ENCODE measurements at regions not wholly inside any gene's neighbourhood (a gene's known extent, or its start where the extent isn't known, plus 50 kb on each side); places are given as distances from the start of the nearest gene placed in this dataset.
"Not testable (repeated sequence)": the region's sequence is repeated elsewhere in the genome, so short reads cannot be mapped to it uniquely, and the experiment has no call there.

DNA sequence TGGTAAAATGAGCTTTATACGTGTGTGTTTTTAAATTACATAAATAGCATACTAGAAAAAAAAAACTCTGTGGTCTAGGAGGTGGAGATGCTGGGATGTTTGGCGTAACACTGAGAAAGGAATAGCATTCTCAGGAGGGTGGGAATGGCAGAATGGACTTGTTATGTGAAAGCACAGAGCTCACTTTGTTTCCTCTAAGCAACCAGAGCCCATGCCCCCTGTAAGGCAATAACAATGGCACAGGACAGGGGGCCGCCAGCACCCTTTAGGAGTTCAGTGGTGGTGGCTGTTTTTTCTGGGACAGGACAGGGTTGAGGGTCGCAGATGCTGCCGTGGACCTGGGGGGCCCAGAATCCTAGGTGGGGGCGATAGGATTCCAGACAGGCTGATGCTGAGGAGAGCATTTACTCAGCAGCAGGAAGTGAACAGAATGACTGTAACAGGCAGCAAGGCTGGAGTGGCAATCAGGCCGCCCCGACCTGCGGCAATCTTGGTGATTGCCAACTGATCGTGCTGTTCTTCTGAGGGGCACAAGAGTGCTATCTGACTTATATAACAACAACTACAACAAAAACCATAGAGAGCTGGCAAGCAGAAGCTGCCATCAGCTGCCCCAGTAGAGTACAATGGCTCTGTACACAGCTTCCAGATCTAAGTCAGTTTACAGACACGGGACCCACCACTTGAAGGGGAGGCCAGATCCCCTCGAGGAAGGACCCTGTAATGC is 160.4 kb downstream of the UACA start:
- peaks cover 6% of the 10 kb centered on the region for H3K9me3 Mint-ChIP-seq
- H3K4me3 Mint-ChIP-seq = no peak overlapping the region
- no peaks in the 10 kb centered on the region for H3K4me1 Mint-ChIP-seq (ENCODE audit: low read depth)
- no peaks in the 10 kb centered on the region for H3K36me3 Mint-ChIP-seq (ENCODE audit: low read depth)
- no peak overlapping the region for H3K27ac Mint-ChIP-seq
- peaks cover 10% of the 10 kb centered on the region for H3K27me3 Mint-ChIP-seq (ENCODE audit: low read depth)

GRCh38 chr15:70602281-70602680 is 161.1 kb downstream of the UACA start:
- no peaks in the 10 kb centered on the region for H3K4me1 Mint-ChIP-seq (ENCODE audit: low read depth)
- H3K4me3 Mint-ChIP-seq = no peak overlapping the region
- no peaks in the 10 kb centered on the region for H3K36me3 Mint-ChIP-seq (ENCODE audit: low read depth)
- H3K27ac Mint-ChIP-seq = no peak overlapping the region
- peaks cover 5% of the 10 kb centered on the region for H3K27me3 Mint-ChIP-seq (ENCODE audit: low read depth)
- H3K9me3 Mint-ChIP-seq = peaks cover 6% of the 10 kb centered on the region

- Mint-ChIP-seq H3K4me1 (ENCODE audit: low read depth) (no peaks in the 10 kb centered on the region), H3K27me3 (ENCODE audit: low read depth) (peaks cover 23% of the 10 kb centered on the region), H3K27ac (no peak overlapping the region), H3K4me3 (no peak overlapping the region), H3K9me3 (peaks cover 32% of the 10 kb centered on the region), H3K36me3 (ENCODE audit: low read depth) (peaks cover 1% of the 10 kb centered on the region)
Measured at GRCh38 chr15:70597945-70598344, 165.4 kb downstream of the UACA start.

- Mint-ChIP-seq H3K27ac (no peak overlapping the region), H3K4me1 (ENCODE audit: low read depth) (no peaks in the 10 kb centered on the region), H3K9me3 (peaks cover 35% of the 10 kb centered on the region), H3K4me3 (no peak overlapping the region), H3K36me3 (ENCODE audit: low read depth) (peaks cover 1% of the 10 kb centered on the region), H3K27me3 (ENCODE audit: low read depth) (peaks cover 27% of the 10 kb centered on the region)
Measured at GRCh38 chr15:70597056-70597603, 166.2 kb downstream of the UACA start.

GRCh38 chr15:70596354-70597055 is 166.9 kb downstream of the UACA start:
- H3K9me3 Mint-ChIP-seq = peaks cover 35% of the 10 kb centered on the region

DNA sequence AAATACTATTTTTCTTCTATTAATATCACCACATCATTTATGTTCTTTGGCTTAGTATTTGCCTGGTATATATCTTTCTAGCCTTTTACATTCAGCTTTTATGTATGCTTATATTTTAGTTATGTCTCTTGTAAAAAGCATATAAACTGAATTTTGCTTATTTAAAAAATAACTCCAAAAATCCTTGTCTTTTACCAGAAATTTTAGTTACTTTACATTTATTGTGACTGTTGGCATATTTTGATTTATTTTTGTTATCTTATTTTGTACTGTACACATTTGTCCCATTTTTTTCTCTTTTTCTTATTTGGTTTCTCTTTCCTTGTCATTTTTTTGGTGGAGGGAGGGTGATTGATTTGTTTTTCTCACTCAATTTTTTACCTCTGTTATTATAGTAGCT is 169.6 kb downstream of the UACA start:
- peaks cover 3% of the 10 kb centered on the region for H3K36me3 Mint-ChIP-seq (ENCODE audit: low read depth)

More at GRCh38 chr15:70596354-70597055, 166.9 kb downstream of the UACA start:
- H3K27ac Mint-ChIP-seq = no peak overlapping the region
- no peak overlapping the region for H3K4me3 Mint-ChIP-seq
- H3K4me1 Mint-ChIP-seq (ENCODE audit: low read depth) = no peaks in the 10 kb centered on the region
- peaks cover 27% of the 10 kb centered on the region for H3K27me3 Mint-ChIP-seq (ENCODE audit: low read depth)
- peaks cover 3% of the 10 kb centered on the region for H3K36me3 Mint-ChIP-seq (ENCODE audit: low read depth)

DNA sequence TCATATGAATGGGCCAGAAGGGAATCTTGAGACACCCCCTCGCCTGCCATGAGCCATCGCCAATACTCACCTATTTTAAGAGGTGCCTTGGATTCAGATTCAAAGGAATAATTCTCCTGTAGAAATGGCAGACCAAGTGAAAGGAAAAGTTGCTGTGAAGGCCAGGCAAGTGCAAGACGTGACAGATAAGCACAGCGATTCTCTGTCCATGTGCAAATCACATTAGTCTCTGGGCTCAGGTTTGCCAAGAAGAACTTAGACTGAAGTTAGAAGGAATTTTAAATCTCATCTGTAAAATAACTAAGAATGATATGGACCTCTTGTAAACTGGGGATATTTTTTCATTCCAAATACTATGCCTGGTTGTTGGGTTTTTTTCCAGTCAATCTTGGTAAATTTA is 173.6 kb downstream of the UACA start:
- no peak overlapping the region for H3K4me3 Mint-ChIP-seq
- H3K36me3 Mint-ChIP-seq (ENCODE audit: low read depth) = peaks cover 3% of the 10 kb centered on the region
- H3K4me1 Mint-ChIP-seq (ENCODE audit: low read depth) = peaks cover 9% of the 10 kb centered on the region
- H3K9me3 Mint-ChIP-seq = peaks cover 17% of the 10 kb centered on the region
- no peak overlapping the region for H3K27ac Mint-ChIP-seq
- H3K27me3 Mint-ChIP-seq (ENCODE audit: low read depth) = peaks cover 36% of the 10 kb centered on the region

More for the DNA sequence above, 169.6 kb downstream of the UACA start:
- Mint-ChIP-seq H3K27me3 (ENCODE audit: low read depth) (peaks cover 22% of the 10 kb centered on the region), H3K27ac (no peak overlapping the region), H3K4me1 (ENCODE audit: low read depth) (peaks cover 6% of the 10 kb centered on the region), H3K9me3 (peaks cover 29% of the 10 kb centered on the region), H3K4me3 (no peak overlapping the region)

GRCh38 chr15:70589221-70589620 is 174.1 kb downstream of the UACA start:
- Mint-ChIP-seq H3K27ac (no peak overlapping the region), H3K36me3 (ENCODE audit: low read depth) (peaks cover 3% of the 10 kb centered on the region), H3K4me1 (ENCODE audit: low read depth) (peaks cover 9% of the 10 kb centered on the region), H3K4me3 (no peak overlapping the region), H3K27me3 (ENCODE audit: low read depth) (peaks cover 39% of the 10 kb centered on the region), H3K9me3 (peaks cover 12% of the 10 kb centered on the region)

DNA sequence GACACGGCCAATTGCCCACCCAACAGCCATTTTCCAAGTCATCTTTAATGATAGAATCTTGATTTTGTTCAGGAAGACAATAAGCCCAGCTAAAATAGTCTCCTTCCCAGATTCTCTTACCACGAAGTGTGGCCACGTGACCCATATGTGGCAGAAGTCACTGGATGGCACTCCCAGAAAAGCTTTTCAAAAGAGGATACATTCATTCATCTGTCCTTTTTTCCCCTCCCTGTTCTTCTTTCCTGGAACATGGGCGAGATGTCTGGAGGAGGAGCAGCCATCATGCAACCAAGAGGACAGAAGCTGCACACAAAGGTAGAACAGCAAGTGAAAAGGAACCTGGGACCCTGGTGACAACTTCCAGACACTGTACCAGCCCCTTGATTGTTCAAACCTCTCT is 174.7 kb downstream of the UACA start:
- Mint-ChIP-seq H3K27ac (no peak overlapping the region), H3K27me3 (ENCODE audit: low read depth) (peaks cover 42% of the 10 kb centered on the region), H3K4me3 (no peak overlapping the region), H3K36me3 (ENCODE audit: low read depth) (peaks cover 1% of the 10 kb centered on the region), H3K4me1 (ENCODE audit: low read depth) (peaks cover 9% of the 10 kb centered on the region), H3K9me3 (peaks cover 7% of the 10 kb centered on the region)

DNA sequence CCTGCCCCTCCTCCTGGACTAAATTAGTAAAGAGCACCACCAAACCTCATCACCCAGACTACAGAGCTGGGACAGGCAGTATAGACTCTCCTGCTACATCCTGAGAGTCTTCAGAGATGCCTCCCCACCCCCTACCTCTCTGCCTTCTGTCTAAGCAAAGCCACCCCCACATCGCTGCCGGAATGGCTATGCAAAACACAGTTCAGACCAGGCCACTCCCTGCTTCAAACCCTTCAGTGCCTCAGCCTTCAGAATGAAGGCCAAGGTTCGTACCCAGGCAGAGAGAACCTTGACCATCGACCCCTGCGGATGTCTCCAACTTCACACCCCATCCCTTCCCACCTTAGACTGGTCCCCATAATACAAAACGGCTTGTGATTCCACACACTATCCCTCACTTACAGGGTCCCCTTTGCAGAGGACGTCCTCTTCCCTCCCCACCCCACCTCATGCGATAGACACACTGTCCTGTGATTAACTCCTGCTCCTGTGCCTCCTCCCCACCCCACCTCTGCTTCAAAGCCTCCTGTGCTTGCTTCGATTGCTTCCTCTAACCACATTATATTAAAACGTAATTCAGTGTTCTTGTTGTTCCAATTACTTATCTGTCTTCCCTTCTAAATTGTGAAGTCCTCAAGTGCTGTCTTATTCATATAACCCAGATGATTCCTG is 175.3 kb downstream of the UACA start:
- Mint-ChIP-seq H3K4me1 (ENCODE audit: low read depth) (peaks cover 9% of the 10 kb centered on the region), H3K9me3 (peaks cover 4% of the 10 kb centered on the region), H3K27ac (no peak overlapping the region), H3K36me3 (ENCODE audit: low read depth) (peaks cover 1% of the 10 kb centered on the region), H3K4me3 (no peak overlapping the region), H3K27me3 (ENCODE audit: low read depth) (peaks cover 41% of the 10 kb centered on the region)

GRCh38 chr15:70587012-70587634 is 176.2 kb downstream of the UACA start:
- H3K36me3 Mint-ChIP-seq (ENCODE audit: low read depth) = not testable (repeated sequence)
- peaks cover 36% of the 10 kb centered on the region for H3K27me3 Mint-ChIP-seq (ENCODE audit: low read depth)

GRCh38 chr15:70586241-70586640 is 177.1 kb downstream of the UACA start:
- no peak overlapping the region for H3K4me3 Mint-ChIP-seq
- peaks cover 36% of the 10 kb centered on the region for H3K27me3 Mint-ChIP-seq (ENCODE audit: low read depth)
- H3K36me3 Mint-ChIP-seq (ENCODE audit: low read depth) = no peaks in the 10 kb centered on the region
- H3K9me3 Mint-ChIP-seq = no peaks in the 10 kb centered on the region
- H3K4me1 Mint-ChIP-seq (ENCODE audit: low read depth) = peaks cover 9% of the 10 kb centered on the region
- H3K27ac Mint-ChIP-seq = no peak overlapping the region

More at GRCh38 chr15:70587012-70587634, 176.2 kb downstream of the UACA start:
- H3K27ac Mint-ChIP-seq; H3K4me1 Mint-ChIP-seq (ENCODE audit: low read depth); H3K9me3 Mint-ChIP-seq; H3K4me3 Mint-ChIP-seq: not testable (repeated sequence)

DNA sequence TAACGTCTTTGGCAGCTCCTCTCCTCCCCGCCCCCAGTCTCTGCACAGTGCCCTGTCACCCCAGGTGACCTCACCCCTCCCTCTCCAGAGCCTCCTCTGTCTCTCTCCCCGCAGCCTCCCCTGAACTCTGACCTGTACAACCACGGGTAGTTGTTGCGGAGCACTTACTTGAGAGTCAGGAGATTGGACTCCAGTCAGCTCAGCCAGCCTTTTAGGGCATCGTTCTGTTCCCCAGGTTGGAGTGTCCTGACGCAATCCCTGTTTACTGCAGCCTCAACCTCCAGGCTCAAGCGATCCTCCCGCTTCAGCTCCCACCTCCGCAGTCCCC is 177.7 kb downstream of the UACA start:
- peaks cover 36% of the 10 kb centered on the region for H3K27me3 Mint-ChIP-seq (ENCODE audit: low read depth)
- H3K36me3 Mint-ChIP-seq (ENCODE audit: low read depth) = no peaks in the 10 kb centered on the region
- H3K4me1 Mint-ChIP-seq (ENCODE audit: low read depth) = peaks cover 9% of the 10 kb centered on the region
- H3K4me3 Mint-ChIP-seq = no peak overlapping the region
- no peaks in the 10 kb centered on the region for H3K9me3 Mint-ChIP-seq
- no peak overlapping the region for H3K27ac Mint-ChIP-seq
